Right lobe of liver (tissue), 6 donors: ENCODE measurements at regions not wholly inside any gene's neighbourhood (a gene's known extent, or its start where the extent isn't known, plus 50 kb on each side); places are given as distances from the start of the nearest gene placed in this dataset.

Experiments used
- ATAC-seq, 4 donors: fragments of 200-7000 bp; cut with Tn5 transposase; one replicate each; pipeline ENCODE4 v1.9.1; 2020; ENCODE audit warnings: mild to moderate bottlenecking in 4 of 4, moderate library complexity in 4 of 4
- DNase-seq, 3 donors: peaks; one replicate each; pipeline ENCODE4 v3.0.0-alpha.2; 2020
- H3K27ac ChIP-seq, 3 donors: fragments of 200-600 bp; one replicate each; pipeline ENCODE4 v1.8.0; 2022
- H3K27me3 ChIP-seq, 2 donors: fragments of 200-600 bp; one replicate each; pipeline ENCODE4 v1.8.0; 2022
- H3K36me3 ChIP-seq, 4 donors: fragments of 200-600 bp; sonication (generic) in 1 of 4; one replicate each; pipeline versions ENCODE4 v1.5.1 to v1.8.0; 2017 to 2022; ENCODE audit warnings: control low read depth in 1 of 4
- H3K4me1 ChIP-seq, 4 donors: fragments of 200-600 bp; sonication (generic) in 1 of 4; one replicate each; pipeline versions ENCODE4 v1.5.1 to v1.8.0; 2017 to 2022; ENCODE audit warnings: control low read depth in 1 of 4
- H3K4me3 ChIP-seq, 3 donors: fragments of 200-600 bp; one replicate each; pipeline ENCODE4 v1.8.0; 2022
- H3K9me3 ChIP-seq, 4 donors: fragments of 200-600 bp; sonication (generic) in 1 of 4; one replicate each; pipeline versions ENCODE4 v1.5.1 to v1.8.0; 2017 to 2022; ENCODE audit warnings: control low read depth in 1 of 4
- POLR2A ChIP-seq: fragments of 450-650 bp; IDR thresholded peaks from one replicate; pipeline ENCODE4 v1.6.1; 2017; ENCODE audit warnings: antibody characterized with exemption, mild to moderate bottlenecking
- WGBS: methylation state at CpG from one replicate; pipeline ENCODE4 v1.1.6; 2018; ENCODE audit warnings: low coverage, low lambda C conversion rate; ENCODE audit not compliant: insufficient coverage; ENCODE audit errors: missing lambda C conversion rate; 5-methylcytosine and 5-hydroxymethylcytosine counted together
- intact Hi-C, 2 donors: fragments of 100-400 bp; cut with DNase I; formaldehyde crosslinking; loops; one replicate each; pipeline versions ENCODE4 v1.11.2 to v1.14.1; 2022
- TF ChIP-seq, protein P1 (sequence below), 4 donors: fragments of 200-600 bp in 3 of 4; fragments of 450-650 bp in 1 of 4; IDR thresholded peaks; one replicate each; pipeline versions ENCODE4 v1.5.1 to v1.8.0; 2016 to 2022; ENCODE audit warnings: antibody characterized with exemption in 4 of 4, mild to moderate bottlenecking in 2 of 4
- donor health status: DM: no; HTN: yes; CAD: no.
- donor health status: DM: no; HTN: no; CAD: no.
- donor health status: DM: no; HTN: no; CAD: no.
- donor health status: DM: no; HTN: yes; CAD: no.
- donor health status: DM: no; HTN: yes; CAD: no.

DNA sequence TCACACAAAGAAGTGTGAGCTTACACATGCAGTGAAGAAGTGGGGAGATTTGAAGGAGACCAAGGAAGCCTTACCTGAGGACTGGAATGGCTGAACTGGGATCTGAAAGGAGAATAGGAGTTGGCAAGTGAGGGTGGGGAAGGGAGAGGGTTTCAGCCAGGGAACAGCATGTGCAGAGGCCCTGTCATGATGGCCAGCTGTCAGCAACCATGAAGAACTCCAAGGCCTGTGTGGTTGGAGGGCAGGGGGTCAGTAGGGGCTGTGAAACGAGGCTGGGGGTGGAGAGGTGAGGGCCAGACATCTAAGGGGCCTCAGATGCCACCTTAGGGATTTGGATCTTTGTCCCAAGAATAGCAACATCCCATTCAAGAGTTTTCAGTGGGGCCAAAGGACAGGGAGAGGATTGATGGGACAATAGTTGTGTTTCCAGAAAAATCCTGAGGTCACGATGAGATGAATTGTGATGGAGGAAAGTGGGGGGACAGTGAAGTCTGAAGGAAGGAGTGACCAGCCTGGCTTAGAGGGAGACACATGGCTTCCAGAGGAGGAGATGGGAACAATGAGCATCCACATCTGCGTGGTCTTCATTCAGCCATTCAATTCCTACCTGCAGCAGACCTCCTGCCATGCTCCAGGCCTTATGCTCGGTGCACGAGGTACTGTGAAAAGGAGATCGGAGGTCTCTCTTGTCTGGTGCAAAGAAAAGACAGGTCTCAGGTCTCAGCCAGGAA lies 187.6 kb downstream of the MATN1 start:
- Histone ChIP-seq H3K4me1 (no peaks in the 10 kb centered on the region), H3K4me3 (no peak overlapping the region), H3K9me3 (no peaks in the 10 kb centered on the region), H3K27me3 (no peaks in the 10 kb centered on the region), H3K27ac (no peak overlapping the region), H3K36me3 (no peaks in the 10 kb centered on the region)
- ATAC-seq: no peak
- TF ChIP-seq POLR2A: no peak
- TF ChIP-seq, protein P1, sequence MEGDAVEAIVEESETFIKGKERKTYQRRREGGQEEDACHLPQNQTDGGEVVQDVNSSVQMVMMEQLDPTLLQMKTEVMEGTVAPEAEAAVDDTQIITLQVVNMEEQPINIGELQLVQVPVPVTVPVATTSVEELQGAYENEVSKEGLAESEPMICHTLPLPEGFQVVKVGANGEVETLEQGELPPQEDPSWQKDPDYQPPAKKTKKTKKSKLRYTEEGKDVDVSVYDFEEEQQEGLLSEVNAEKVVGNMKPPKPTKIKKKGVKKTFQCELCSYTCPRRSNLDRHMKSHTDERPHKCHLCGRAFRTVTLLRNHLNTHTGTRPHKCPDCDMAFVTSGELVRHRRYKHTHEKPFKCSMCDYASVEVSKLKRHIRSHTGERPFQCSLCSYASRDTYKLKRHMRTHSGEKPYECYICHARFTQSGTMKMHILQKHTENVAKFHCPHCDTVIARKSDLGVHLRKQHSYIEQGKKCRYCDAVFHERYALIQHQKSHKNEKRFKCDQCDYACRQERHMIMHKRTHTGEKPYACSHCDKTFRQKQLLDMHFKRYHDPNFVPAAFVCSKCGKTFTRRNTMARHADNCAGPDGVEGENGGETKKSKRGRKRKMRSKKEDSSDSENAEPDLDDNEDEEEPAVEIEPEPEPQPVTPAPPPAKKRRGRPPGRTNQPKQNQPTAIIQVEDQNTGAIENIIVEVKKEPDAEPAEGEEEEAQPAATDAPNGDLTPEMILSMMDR (IDR thresholded peaks at IDR 0.05): no peak
- DNase-seq: no peak
- 32% methylated on average over 5 of the region's 6 CpGs for WGBS
- intact Hi-C loops: no loop called here

DNA sequence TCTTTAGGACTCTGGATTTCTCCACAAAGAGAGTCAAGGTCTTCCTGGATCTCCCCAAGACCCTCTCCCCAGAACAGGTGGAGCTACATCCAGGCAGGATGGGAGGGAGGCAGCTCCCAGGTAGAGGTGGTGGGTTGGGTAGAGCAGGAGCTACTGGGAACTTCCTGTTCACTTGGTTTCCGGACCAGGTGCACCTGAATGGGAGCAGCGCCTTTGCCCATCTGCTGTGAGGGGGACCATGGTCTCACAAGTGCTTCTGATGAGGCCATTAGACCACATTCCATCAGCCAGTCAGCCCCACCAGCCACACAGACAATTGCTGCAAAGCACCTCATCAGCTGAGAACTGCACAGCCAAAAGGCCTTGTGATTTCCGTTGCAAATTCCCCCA lies 188.8 kb downstream of the MATN1 start:
- ATAC-seq (no peak), DNase-seq (no peak)
- Histone ChIP-seq H3K36me3 (no peaks in the 10 kb centered on the region), H3K27me3 (no peaks in the 10 kb centered on the region), H3K4me3 (no peak overlapping the region), H3K9me3 (no peaks in the 10 kb centered on the region), H3K27ac (no peak overlapping the region), H3K4me1 (no peaks in the 10 kb centered on the region)
- TF ChIP-seq, protein P1 (IDR thresholded peaks at IDR 0.05): no peak
- no peak for TF ChIP-seq POLR2A
- WGBS: no CpG with 5 or more reads among the region's 3 CpGs
- intact Hi-C loops: no loop called here

DNA sequence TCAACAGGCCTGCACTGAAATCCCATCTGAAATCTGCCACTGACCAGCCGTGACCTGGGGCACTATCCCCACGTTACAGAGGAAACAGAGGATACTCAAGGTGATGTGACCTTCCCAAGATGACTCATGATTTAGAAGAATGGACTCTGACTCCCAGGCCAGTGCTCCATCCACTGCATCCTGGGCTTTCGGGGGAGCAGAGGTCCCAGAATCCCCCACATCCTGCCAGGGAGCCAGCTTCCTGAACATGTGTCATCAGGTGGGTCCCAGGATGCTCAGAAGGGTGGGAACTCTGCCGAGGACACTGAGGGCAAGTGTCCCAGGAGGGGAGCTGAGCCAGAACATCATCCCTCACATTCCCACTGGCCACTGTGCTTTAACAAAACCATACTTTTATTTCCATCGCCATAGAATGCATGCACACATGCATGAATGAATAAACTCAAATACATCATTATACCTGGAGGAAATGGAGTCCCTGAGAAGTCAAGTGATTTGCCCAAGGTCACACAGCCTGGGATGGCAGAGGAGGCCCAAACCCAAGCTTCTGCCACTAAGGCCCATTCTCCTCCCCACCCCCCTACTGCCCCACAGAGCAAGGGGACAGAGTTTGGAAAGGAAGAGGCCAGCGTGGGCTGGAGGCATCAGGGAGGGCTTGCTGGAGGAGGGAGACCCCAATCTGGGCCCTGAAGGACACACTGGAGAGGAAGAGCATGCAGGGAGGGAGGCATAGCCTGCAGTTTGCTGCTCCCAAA lies 189.4 kb downstream of the MATN1 start:
- ATAC-seq (no peak), DNase-seq (no peak)

DNA sequence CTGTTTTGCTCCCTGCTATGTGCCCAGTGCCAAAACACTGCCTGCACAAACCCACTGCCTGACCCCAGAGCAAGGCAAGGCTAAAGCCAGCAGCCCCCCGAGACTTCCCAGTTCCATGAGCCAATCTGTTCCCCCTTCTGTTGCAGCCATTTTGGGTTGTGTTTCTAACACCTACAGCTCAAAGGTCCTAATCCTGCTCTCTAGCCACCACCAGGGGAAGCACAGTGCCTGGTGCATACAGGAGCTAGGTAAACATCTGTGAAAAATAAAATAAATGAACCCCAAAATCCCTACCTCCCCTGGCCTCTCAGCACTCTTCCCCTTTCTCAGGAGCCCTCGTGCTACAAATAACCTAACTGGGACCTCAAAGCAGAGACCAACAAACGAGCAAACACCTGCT lies 190.2 kb downstream of the MATN1 start:
- H3K36me3 ChIP-seq: no peaks in the 10 kb centered on the region
- TF ChIP-seq, protein P1 (IDR thresholded peaks at IDR 0.05): no peak
- no peak for TF ChIP-seq POLR2A
- no peaks in the 10 kb centered on the region for H3K27me3 ChIP-seq
- no peak overlapping the region for H3K4me3 ChIP-seq
- intact Hi-C loops: no loop called here
- DNase-seq: no peak
- no peak for ATAC-seq
- H3K4me1 ChIP-seq: no peaks in the 10 kb centered on the region
- H3K27ac ChIP-seq: no peak overlapping the region
- H3K9me3 ChIP-seq: no peaks in the 10 kb centered on the region
- WGBS: no CpG with 5 or more reads among the region's 3 CpGs

More for the DNA sequence above, 189.4 kb downstream of the MATN1 start:
- Histone ChIP-seq H3K36me3 (no peaks in the 10 kb centered on the region), H3K27me3 (no peaks in the 10 kb centered on the region), H3K4me1 (no peaks in the 10 kb centered on the region), H3K27ac (no peak overlapping the region), H3K4me3 (no peak overlapping the region), H3K9me3 (no peaks in the 10 kb centered on the region)
- intact Hi-C loops: no loop called here
- 42% methylated on average over 4 of the region's 6 CpGs for WGBS
- no peak for TF ChIP-seq POLR2A
- TF ChIP-seq, protein P1 (IDR thresholded peaks at IDR 0.05): no peak
